ENCODE measurements at regions not wholly inside any gene's neighbourhood (a gene's known extent, or its start where the extent isn't known, plus 50 kb on each side); places are given as distances from the start of the nearest gene placed in this dataset.

DNA sequence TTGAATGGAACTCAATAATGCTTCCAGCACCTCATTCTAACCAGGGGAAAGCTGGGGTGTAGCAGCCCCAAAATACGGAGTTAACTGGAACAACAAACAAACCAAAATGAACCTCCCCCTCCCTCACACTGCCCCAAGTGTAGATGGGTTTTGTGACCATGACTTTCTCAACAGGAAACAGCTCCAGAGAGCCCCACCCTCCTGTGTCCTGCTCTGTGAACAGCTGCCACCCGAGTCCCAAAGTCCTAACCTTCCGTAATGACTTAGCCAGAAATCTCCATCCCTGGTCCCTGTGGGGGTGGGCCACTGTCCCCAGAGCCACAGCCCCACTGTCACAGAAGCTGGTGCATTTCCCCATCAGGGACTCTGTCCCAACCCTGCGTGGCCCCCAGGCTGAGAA is 155.4 kb downstream of the CRYBB2 start:
- TF ChIP-seq, protein P1, sequence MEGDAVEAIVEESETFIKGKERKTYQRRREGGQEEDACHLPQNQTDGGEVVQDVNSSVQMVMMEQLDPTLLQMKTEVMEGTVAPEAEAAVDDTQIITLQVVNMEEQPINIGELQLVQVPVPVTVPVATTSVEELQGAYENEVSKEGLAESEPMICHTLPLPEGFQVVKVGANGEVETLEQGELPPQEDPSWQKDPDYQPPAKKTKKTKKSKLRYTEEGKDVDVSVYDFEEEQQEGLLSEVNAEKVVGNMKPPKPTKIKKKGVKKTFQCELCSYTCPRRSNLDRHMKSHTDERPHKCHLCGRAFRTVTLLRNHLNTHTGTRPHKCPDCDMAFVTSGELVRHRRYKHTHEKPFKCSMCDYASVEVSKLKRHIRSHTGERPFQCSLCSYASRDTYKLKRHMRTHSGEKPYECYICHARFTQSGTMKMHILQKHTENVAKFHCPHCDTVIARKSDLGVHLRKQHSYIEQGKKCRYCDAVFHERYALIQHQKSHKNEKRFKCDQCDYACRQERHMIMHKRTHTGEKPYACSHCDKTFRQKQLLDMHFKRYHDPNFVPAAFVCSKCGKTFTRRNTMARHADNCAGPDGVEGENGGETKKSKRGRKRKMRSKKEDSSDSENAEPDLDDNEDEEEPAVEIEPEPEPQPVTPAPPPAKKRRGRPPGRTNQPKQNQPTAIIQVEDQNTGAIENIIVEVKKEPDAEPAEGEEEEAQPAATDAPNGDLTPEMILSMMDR (IDR thresholded peaks at IDR 0.05): no peak
- TF ChIP-seq POLR2A (IDR thresholded peaks at IDR 0.05): no peak
